MG63 (cell line): ENCODE measurements at regions not wholly inside any gene's neighbourhood (a gene's known extent, or its start where the extent isn't known, plus 50 kb on each side); places are given as distances from the start of the nearest gene placed in this dataset.
"Not testable (repeated sequence)": the region's sequence is repeated elsewhere in the genome, so short reads cannot be mapped to it uniquely, and the experiment has no call there.

Experiments
- DNase-seq: peaks from one replicate; pipeline ENCODE4 v3.0.0-alpha.2; 2020
- H3K27me3 ChIP-seq: fragments of 250-450 bp; sonication (Bioruptor Pico); 2 replicates; pipeline ENCODE4 v1.5.1; 2020; ENCODE audit warnings: mild to moderate bottlenecking, moderate library complexity
- H3K36me3 ChIP-seq: fragments of 250-450 bp; sonication (Bioruptor Pico); 2 replicates; pipeline ENCODE4 v1.5.1; 2020; ENCODE audit warnings: mild to moderate bottlenecking, moderate library complexity
- H3K4me3 ChIP-seq: fragments of 250-450 bp; sonication (Bioruptor Pico); 2 replicates; pipeline ENCODE4 v1.5.1; 2020; ENCODE audit warnings: mild to moderate bottlenecking, moderate library complexity
- H3K9me3 ChIP-seq: fragments of 250-450 bp; sonication (Bioruptor Pico); 2 replicates; pipeline ENCODE4 v1.5.1; 2020; ENCODE audit warnings: mild to moderate bottlenecking, moderate library complexity

DNA sequence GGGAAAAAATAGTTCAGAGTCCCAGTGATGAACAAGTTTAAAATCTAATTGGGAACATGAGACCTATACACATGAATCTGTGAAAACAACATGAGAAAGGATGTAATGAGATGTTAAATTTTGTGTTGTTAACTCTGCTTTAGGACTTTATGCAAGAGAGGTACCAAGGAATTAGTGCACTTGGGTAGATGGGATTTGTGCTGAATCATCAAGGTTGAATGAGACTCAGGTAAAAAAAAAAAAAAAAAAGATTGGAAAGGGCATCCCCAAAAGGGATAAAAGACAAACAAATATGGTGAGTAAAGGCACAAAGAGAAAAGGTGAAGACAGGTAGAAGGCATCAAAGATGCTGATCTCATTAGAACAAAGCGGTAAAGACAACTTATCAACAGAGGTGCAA is 644.4 kb downstream of the CBLN4 start:
- Histone ChIP-seq H3K27me3 (peaks cover 2% of the 10 kb centered on the region; the same call in 1 of the 2 replicates), H3K36me3 (no peaks in the 10 kb centered on the region), H3K4me3 (no peak overlapping the region), H3K9me3 (no peaks in the 10 kb centered on the region)
- DNase-seq: no peak

DNA sequence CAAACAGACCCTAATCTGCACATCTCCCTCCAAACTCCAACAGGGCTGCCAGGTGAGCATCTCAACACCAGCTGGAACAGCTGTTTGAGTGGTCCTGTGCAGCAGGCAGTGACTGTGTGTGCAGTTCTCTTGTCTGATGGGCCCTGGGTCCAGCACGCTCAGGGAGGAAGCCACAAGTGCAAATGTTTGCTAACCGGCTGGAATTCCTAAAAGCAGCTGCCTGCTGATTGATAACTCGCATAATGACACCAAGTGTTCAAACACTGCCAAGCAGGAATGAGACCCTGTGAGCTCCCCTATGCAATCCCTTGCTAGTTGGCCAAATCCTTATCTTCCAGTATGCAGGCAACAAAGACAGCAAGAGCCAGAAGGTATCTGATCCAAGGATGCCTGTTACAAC is 650.6 kb downstream of the CBLN4 start:
- Histone ChIP-seq H3K27me3 (peaks cover 2% of the 10 kb centered on the region; the same call in 1 of the 2 replicates), H3K9me3 (no peaks in the 10 kb centered on the region; the same call in 1 of the 2 replicates), H3K36me3 (no peaks in the 10 kb centered on the region; the same call in 1 of the 2 replicates), H3K4me3 (no peak overlapping the region)
- no peak for DNase-seq

DNA sequence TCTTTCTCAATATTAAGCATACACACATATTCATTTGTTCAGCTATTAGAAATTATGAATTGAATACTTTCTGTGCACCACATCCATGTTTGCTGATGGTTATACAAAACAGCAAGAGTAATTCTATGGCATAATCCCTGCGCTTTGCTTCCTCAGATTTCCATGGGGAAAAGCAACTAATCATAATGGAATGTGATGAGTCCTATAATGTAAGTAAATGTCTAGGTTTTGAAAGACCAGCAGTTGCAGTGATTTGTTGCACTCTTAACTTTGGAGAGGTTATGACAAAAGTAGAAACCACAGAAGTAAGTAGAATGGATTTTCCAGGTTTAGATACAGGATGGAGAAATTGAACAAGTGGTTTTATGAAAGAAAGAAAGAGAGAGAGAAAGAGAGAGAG is 652.1 kb downstream of the CBLN4 start:
- Histone ChIP-seq H3K4me3 (no peak overlapping the region), H3K36me3 (no peaks in the 10 kb centered on the region; the same call in 1 of the 2 replicates), H3K27me3 (no peaks in the 10 kb centered on the region), H3K9me3 (no peaks in the 10 kb centered on the region; the same call in 1 of the 2 replicates)
- no peak for DNase-seq

DNA sequence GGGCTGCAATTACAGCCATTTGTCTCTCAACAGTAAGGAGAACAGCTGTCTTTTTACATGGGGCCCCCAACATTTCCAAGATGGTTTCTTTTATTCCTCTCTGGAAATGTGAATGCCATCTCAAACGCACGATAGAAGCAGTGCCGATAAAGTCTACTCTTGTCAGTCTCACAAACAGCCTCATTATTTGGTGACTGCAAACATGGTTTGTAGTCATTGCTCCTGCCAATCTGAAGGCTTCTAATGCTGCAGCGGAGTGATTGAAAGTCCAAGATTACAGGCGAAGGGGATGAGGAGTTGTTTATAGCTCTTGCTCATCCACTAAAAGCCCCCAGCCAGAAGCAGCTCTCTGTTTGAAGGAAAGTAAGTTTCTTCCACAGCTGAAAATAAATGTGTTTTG is 657.1 kb downstream of the CBLN4 start:
- H3K9me3 ChIP-seq: no peaks in the 10 kb centered on the region; the same call in 1 of the 2 replicates
- DNase-seq: no peak
- H3K36me3 ChIP-seq: no peaks in the 10 kb centered on the region; the same call in 1 of the 2 replicates
- H3K4me3 ChIP-seq: no peak overlapping the region
- H3K27me3 ChIP-seq: no peaks in the 10 kb centered on the region

DNA sequence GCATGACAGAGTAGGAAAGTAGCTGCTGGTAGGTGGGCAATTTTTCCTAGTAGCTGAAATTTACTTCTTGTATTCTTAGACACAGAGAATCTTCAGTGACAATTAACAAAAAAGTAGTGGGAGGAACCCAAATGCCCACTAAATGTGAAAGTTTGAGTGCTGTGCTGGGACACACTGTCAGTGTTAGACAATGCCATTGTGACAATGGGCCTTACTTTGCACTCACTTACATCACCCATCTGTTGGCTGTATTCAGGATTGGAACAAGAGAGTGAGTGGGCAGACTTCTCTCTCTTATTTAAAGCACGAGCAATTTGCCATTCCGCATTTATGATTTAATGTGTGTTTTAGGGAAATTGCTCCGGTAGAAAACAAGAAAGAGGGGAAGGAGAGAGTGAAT is 662.5 kb downstream of the CBLN4 start:
- no peak overlapping the region for H3K4me3 ChIP-seq
- no peak for DNase-seq
- H3K9me3 ChIP-seq: no peaks in the 10 kb centered on the region

DNA sequence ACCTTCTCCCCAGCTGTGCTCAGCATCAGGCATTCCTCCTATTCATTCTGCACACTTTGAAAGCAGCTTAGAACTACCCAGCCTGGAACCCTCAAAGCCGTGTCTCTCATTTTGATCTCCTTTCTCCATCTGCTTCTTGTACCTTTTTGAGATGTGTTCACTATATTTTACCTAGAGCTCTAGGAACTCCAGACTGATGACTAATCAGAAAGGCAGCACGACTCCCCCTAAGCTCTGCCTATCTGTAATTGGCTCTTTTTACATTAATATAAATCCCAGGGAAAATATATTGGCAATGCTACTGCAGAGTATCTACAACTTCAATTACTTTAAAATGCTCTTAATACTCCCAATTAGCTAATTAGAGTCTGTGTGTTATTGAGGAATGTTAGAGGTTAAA is 671.5 kb downstream of the CBLN4 start:
- DNase-seq: no peak
- H3K4me3 ChIP-seq: no peak overlapping the region

More for the DNA sequence above, 662.5 kb downstream of the CBLN4 start:
- no peaks in the 10 kb centered on the region for H3K36me3 ChIP-seq
- H3K27me3 ChIP-seq: no peaks in the 10 kb centered on the region

DNA sequence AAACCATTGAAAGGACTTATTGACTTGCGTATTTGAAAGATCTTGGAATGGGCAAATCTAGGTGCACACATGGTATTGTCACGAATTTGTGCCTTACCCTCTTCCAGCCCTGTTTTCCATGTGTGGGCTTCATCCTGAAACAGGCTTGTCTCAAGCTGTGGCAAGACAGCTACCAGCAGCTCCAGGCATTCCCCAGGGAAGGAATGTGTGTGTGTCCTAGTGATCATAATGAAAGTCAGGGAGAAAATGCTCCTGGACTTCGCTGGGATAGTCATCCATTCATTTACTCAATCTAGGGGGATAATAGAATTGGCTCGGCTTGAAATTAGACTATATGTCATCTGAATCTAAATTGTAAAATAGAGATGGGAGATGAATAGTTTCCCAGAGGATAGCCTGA is 676.2 kb downstream of the CBLN4 start:
- H3K4me3 ChIP-seq: no peak overlapping the region
- DNase-seq: no peak
- H3K9me3 ChIP-seq: no peaks in the 10 kb centered on the region
- no peaks in the 10 kb centered on the region for H3K36me3 ChIP-seq
- H3K27me3 ChIP-seq: no peaks in the 10 kb centered on the region

More for the DNA sequence above, 671.5 kb downstream of the CBLN4 start:
- Histone ChIP-seq H3K9me3 (no peaks in the 10 kb centered on the region), H3K36me3 (no peaks in the 10 kb centered on the region), H3K27me3 (no peaks in the 10 kb centered on the region)

DNA sequence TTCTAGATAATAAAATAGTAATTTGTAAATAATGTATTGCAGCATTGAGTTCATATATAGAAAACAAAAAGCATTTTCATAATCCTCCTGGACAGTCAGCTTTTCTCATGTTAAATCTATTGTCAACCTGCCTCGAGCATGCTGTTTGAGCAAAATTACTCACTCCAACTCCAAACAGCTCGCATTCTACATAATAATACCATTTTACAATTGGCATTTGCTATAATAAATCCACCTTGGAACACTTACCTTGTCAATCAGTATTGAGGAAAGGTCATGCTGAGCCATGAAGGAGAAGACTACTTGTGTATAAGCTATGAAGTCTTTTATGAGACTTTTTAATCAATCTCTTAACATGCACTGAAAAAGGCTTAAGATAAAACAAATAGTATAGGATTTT is 682.6 kb downstream of the CBLN4 start:
- Histone ChIP-seq H3K9me3 (no peaks in the 10 kb centered on the region), H3K36me3 (no peaks in the 10 kb centered on the region), H3K4me3 (no peak overlapping the region), H3K27me3 (no peaks in the 10 kb centered on the region)
- no peak for DNase-seq

DNA sequence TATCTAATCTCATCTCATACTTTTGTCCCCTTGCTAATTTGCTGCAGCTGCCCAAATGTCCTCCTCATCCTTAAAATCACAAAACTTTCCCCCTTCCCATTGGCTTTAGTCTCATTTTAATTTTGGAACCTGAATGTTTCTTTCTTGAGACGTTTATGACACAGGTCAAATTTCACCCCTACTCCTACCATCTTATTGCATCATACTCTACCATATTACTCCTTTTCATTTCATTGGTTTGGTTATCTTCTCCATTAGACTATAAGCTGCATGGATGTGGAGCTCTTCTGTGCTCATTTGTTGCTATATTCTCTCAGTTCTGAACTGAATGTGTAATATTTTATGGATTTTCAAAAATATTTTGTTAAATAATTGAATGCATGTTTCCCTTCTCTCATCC is 688.6 kb downstream of the CBLN4 start:
- DNase-seq: no peak
- Histone ChIP-seq H3K9me3 (peaks cover 4% of the 10 kb centered on the region; the same call in 1 of the 2 replicates), H3K36me3 (no peaks in the 10 kb centered on the region), H3K4me3 (no peak overlapping the region), H3K27me3 (no peaks in the 10 kb centered on the region)

DNA sequence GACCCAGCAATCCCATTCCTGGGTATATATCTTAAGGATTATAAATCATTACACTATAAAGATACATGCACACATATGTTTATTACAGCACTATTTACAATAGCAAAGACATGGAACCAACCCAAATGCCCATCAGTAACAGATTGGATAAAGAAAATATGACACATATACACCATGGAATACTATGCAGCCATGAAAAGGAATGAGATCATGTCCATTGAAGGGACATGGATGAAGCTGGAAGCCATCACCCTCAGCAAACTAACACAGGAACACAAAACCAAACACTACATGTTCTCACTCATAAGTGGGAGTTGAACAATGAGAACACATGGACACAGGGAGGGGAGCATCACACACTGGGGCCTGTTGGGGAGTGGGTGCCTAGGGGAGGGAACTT is 694.5 kb downstream of the CBLN4 start:
- not testable (repeated sequence) for DNase-seq, H3K27me3 ChIP-seq, H3K9me3 ChIP-seq, H3K4me3 ChIP-seq, H3K36me3 ChIP-seq

DNA sequence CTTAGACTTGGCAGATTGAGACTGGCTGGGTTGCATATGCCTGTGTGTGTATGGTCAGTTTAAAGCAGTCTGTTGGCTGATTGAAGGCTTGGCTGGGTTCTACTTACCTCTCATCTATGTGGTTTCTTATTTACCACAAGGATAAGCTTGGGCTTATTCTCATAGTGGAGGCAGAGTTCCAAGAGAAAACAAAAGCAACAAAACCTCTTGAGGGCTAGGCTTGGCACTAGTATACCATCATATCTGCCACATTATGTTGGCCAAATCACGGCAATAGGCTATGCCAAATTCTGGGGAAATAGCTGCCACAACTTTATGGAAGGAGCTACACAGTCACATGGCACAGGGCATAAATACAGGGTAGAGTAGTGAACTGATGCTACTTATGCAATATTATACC is 714.1 kb downstream of the CBLN4 start:
- peaks cover 4% of the 10 kb centered on the region; the same call in 1 of the 2 replicates for H3K27me3 ChIP-seq
- no peaks in the 10 kb centered on the region for H3K36me3 ChIP-seq
- H3K9me3 ChIP-seq: no peaks in the 10 kb centered on the region
- DNase-seq: peak; percentile 62
- no peak overlapping the region for H3K4me3 ChIP-seq

DNA sequence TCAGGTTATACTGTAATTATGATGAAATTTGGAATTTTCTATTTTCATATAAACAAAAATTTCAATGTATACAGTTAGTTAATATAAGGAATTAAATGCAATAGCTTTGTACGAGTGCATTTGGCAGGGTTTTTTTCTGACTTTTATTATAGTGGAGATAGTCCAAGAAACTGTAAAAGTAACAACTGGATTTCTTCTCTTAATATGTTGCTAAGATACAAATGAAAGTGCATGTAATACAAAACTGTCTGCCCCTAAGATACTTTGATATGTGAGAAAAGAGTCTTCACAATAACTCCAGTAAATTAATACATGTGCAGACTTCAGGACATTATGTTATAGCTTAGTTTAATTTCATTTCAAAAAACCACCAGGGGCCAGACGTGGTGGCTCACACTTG is 721.4 kb downstream of the CBLN4 start:
- Histone ChIP-seq H3K27me3 (no peaks in the 10 kb centered on the region), H3K36me3 (no peaks in the 10 kb centered on the region), H3K4me3 (no peak overlapping the region), H3K9me3 (no peaks in the 10 kb centered on the region)
- DNase-seq: no peak

DNA sequence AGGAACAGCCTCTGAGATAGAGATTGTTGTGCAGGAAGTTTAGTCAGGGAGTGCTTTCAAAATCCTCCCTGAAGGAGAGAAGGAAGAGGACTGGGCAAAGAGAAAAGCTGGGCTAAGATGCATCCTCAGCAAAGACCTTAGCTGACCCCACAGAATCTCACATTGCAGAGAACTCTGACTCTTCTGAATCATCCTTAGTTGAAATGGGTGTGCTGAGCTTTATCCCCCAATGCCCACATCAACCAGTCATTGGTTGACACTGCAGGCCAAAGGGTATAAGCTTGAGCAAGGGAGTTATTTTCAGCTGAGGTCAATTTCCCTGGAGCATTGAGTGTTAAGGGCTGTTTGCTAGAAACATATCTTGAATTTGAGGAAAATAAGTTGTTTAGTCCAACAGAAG is 732.2 kb downstream of the CBLN4 start:
- H3K9me3 ChIP-seq: peaks cover 4% of the 10 kb centered on the region
- H3K4me3 ChIP-seq: no peak overlapping the region
- no peak for DNase-seq
- H3K27me3 ChIP-seq: no peaks in the 10 kb centered on the region; the same call in 1 of the 2 replicates
- H3K36me3 ChIP-seq: no peaks in the 10 kb centered on the region

DNA sequence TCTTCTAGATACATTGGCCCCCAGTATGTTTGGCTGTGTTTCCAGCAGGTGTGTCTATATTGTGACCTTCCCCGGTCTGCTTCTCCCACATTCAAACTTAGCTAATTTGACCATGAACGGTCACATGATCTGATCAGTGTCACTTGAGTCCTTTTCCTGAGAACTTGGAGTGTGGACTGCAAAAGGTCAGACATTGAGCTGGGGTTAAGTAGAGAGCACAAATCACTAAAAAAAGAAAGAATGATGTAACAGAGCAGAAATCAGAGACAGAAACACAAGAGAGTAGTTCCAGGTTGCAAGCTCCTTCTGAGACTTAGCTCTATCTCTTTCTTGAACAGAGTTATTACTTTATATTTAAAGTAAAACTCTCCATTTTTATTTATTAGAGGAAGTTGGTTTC is 733.9 kb downstream of the CBLN4 start:
- DNase-seq: no peak
- Histone ChIP-seq H3K36me3 (no peaks in the 10 kb centered on the region), H3K9me3 (peaks cover 4% of the 10 kb centered on the region; the same call in 1 of the 2 replicates), H3K4me3 (no peak overlapping the region), H3K27me3 (no peaks in the 10 kb centered on the region)

DNA sequence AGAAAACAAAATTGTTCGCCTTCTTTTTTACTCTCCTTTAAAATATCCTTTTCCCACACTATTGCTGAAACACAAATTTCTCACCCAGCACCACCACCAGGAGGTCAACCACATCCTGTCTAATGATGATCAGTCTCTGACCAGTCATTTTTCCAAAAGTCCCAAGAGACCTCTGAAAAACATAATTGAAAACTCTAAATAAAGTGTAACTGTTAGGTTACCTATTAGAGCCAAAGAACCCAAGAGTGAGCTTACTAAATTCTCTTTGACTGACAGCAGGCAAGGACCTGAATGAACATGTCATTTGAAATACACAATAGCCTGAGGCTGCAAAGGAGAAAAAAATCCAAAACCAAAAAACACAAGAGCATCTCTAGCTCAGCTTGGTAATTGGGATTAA is 735.4 kb downstream of the CBLN4 start:
- Histone ChIP-seq H3K4me3 (no peak overlapping the region), H3K36me3 (no peaks in the 10 kb centered on the region), H3K27me3 (no peaks in the 10 kb centered on the region), H3K9me3 (peaks cover 4% of the 10 kb centered on the region; the same call in 1 of the 2 replicates)
- DNase-seq: peak; percentile 30

DNA sequence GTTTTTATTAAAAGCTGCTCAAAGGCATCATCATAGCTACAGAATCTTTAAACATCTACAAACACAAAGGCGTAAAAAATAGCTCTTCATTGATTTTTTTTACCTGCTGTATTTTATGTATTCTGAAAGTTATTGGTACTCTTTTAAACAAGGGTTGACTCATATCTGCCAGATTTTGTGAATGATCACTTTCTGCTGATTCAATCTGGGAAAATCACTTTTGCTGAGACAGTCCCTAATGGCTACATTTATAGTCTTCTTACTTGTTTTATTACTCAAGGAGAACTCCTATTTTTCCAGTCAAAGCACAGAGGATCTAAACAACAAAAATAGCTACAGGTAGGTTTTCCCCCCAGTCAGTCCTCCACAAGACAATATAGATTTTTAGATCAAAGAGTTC is 739.0 kb downstream of the CBLN4 start:
- H3K9me3 ChIP-seq: no peaks in the 10 kb centered on the region
- H3K27me3 ChIP-seq: no peaks in the 10 kb centered on the region
- no peaks in the 10 kb centered on the region for H3K36me3 ChIP-seq
- DNase-seq: no peak
- no peak overlapping the region for H3K4me3 ChIP-seq

DNA sequence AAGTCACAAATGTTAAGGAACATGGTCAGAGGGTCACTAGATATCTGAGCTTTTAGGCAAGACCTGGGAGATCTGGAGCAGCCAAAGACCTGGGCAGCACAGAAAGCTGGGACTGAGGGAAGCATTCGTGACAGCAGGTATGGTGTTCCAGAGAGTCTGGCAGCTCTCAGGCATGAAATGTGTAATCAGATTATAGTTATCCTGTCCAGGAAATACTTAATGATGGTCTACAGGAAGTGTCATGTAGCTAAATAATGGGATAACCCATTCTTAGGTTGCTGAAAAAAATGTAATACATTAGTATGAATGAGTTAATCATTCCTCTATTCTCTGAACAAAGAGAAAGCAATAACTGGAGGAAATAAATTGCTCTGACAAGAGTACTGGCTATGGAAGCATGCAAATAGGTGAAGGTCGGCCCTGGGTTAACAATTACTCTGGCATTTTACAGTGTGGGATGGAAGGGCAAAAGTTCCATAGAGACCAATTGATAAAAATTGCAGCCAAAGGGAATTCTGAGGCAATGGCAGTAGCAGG is 740.5 kb downstream of the CBLN4 start:
- Histone ChIP-seq H3K4me3 (no peak overlapping the region), H3K36me3 (no peaks in the 10 kb centered on the region), H3K9me3 (no peaks in the 10 kb centered on the region), H3K27me3 (no peaks in the 10 kb centered on the region)
- no peak for DNase-seq

DNA sequence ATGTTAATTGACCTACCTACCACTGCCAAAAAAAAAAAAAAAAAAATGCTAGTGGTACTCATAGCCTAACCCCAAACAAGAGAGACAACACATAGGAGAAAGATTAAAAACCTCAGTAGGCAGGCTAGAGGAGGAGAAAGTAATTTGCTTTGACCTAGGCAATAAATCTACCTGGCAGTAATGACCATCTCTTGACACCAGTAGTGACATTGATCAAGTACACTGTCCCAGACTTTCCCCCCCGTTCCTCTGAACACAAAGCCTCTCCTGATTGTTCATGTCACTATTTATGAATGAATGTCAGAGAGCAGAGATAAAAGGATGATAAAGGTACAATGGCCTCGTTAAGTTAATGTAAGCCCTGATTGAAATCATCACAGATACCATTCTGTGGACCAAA is 746.8 kb downstream of the CBLN4 start:
- Histone ChIP-seq H3K27me3 (no peaks in the 10 kb centered on the region), H3K4me3 (no peak overlapping the region), H3K9me3 (no peaks in the 10 kb centered on the region), H3K36me3 (no peaks in the 10 kb centered on the region)
- no peak for DNase-seq

DNA sequence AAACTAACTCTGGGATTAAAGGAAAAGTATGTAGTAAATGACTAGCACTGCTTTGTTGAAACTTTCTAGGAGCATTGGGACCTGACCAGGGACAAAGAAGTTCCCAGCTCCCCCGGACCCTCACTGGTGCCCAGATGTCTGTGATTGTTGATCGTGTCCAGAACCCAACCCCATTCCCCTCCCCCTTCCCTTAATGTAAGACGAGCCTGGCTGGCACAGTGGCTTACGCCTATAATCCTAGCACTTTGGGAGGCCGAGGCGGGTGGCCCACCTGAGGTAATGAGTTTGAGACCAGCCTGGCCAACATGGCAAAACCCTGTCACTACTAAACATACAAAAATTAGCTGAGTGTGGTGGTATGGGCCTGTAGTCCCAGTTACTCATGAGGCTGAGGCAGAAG is 750.3 kb downstream of the CBLN4 start:
- Histone ChIP-seq H3K4me3 (no peak overlapping the region), H3K27me3 (no peaks in the 10 kb centered on the region), H3K9me3 (no peaks in the 10 kb centered on the region), H3K36me3 (no peaks in the 10 kb centered on the region)
- no peak for DNase-seq
